H1 (cell line): ENCODE measurements at regions not wholly inside any gene's neighbourhood (a gene's known extent, or its start where the extent isn't known, plus 50 kb on each side); places are given as distances from the start of the nearest gene placed in this dataset.

Experiments
- CBX8 ChIP-seq: fragments of 300-800, 300-1000 bp; sonication (generic); IDR thresholded peaks from 2 replicates; pipeline ENCODE4 v1.7.1; 2016; ENCODE audit warnings: low read depth, low read length, borderline replicate concordance

DNA sequence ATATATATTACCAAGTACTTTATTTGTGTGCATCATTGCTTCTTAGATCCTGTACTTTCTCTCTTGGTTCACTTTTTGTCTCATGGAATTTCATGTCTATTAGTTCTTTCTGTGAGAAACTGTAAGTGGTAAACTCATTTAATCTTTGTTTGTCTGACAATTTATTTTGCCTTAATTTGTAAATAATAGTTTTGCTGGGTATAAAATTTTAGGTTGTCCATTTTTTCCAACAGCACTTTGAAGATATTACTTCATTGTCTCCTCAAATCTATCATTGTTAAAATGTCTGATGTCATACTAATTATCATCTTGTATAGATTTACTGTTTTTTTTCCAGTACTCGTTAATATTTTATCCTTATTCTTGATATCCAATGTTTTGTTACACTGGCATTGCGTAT lies 205.2 kb upstream of the CDYL start (continued):
- no peak for TF ChIP-seq CBX8
